GM12864 (cell line): ENCODE measurements at regions not wholly inside any gene's neighbourhood (a gene's known extent, or its start where the extent isn't known, plus 50 kb on each side); places are given as distances from the start of the nearest gene placed in this dataset.

Source experiments
- DNase-seq: peaks from one replicate; pipeline ENCODE4 v3.0.0-alpha.2; 2011; ENCODE audit warnings: low read depth
- H3K4me3 ChIP-seq: 2 replicates; pipeline ENCODE4 v1.5.1; 2011; ENCODE audit warnings: mild to moderate bottlenecking, low read depth, low read length, control low read depth
- CTCF ChIP-seq: IDR thresholded peaks from 2 replicates; pipeline ENCODE4 v1.5.1; 2011; ENCODE audit warnings: low read depth, mild to moderate bottlenecking, moderate library complexity, low read length, control low read depth, inconsistent platforms; ENCODE audit errors: missing control alignments

DNA sequence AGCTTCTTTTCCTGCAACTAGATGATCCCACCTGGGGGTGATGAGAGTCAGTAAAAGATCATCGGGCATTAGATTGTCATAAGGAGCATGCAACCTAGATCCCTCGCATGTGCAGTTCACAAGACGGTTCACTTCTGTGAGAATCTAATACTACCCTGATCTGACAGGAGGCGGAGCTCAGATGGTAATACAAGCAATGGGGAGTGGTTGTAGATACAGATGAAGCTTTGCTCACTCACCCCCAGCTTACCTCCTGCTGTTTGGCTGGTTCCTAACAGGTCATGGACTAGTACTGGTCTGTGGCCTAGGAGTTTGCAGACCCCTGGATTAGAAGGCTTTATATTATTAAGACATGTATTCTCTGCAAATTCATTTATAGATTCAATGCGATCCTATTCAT, 181.6 kb upstream of the MGMT start:
- H3K4me3 ChIP-seq = no peak overlapping the region
- DNase-seq = no peak
- no peak for TF ChIP-seq CTCF

GRCh38 chr10:129288999-129289584, 177.9 kb upstream of the MGMT start:
- no peak overlapping the region for H3K4me3 ChIP-seq
- no peak for DNase-seq
- no peak for TF ChIP-seq CTCF

GRCh38 chr10:129293991-129294700, 172.9 kb upstream of the MGMT start:
- TF ChIP-seq CTCF = no peak
- DNase-seq = no peak
- H3K4me3 ChIP-seq = no peak overlapping the region

- no peak for TF ChIP-seq CTCF
- no peak for DNase-seq
These were observed 172.1 kb upstream of the MGMT start for GRCh38 chr10:129294944-129295343.

GRCh38 chr10:129305046-129305445, 162.0 kb upstream of the MGMT start:
- TF ChIP-seq CTCF = no peak
- no peak overlapping the region for H3K4me3 ChIP-seq
- DNase-seq = no peak

More at GRCh38 chr10:129294944-129295343, 172.1 kb upstream of the MGMT start:
- no peak overlapping the region for H3K4me3 ChIP-seq

DNA sequence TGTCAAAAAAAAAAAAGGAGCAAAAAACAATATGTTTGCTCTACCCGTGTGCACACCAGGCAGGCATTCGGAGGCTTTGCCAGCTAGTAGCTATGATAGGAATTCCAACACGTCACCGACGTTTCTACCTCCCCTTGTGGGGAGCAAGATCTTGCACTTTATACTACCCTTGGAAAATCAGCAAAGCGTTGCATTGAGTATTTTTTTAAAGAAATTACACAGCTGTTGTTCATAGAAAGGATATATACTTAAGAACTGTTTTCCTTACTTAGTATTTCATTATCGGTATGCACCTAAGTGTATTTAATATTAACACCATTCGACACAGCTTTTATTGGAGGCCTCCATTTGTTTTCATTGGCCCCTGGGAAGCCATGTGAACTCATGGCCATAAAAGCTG, 159.9 kb upstream of the MGMT start:
- DNase-seq = no peak
- TF ChIP-seq CTCF = no peak
- no peak overlapping the region for H3K4me3 ChIP-seq
